NCI-H146 treated with DMSO at 0.1 percent for 48 hours (cell line): ENCODE measurements at regions not wholly inside any gene's neighbourhood (a gene's known extent, or its start where the extent isn't known, plus 50 kb on each side); places are given as distances from the start of the nearest gene placed in this dataset.

ENCODE experiments used
- DNase-seq: peaks from one replicate; lab custom pipeline; 2025; ENCODE audit not compliant: unreplicated experiment; lab: John Stamatoyannopoulos, UW

DNA sequence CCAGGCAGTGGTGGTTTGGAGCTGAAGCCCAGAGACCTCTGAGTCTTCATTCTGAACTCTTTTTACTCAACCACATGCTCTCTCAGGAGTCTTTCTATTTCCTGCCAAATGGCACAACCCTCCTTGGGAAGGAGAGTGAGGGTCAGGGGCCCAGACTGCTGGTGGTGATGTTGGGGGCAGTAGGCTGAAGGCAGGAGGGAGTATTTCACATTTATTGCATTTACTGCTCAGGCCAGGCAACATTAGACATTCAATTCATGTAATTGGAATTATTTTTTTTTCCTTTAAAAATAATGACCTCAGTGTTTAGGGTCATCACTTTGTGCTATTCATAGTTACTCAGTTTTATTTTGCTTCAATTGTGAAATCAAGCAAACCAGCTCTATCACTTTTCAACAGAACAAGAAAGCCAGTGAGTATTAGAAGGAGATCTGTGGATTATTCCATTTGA is 311.3 kb upstream of the NT5C1B start:
- no peak for DNase-seq

DNA sequence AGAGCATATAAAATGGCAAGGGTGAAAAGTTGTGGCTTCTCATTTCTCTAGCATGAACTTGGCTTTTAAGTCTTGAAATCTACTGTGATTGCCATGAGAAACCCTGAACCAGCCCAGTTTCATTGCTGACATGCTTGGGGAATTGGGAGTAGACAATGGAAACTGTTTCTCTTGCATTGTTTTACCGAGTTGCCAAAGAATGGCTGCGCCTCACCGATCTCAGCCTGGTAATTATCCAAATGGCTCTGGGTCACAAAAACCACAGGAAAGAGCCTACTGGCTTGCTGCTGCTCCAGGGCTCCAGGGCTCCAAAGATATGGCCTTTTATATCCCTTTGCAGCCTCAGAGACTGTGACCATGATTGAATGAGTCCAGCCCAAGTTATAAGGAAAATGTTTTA is 310.4 kb upstream of the NT5C1B start:
- no peak for DNase-seq

DNA sequence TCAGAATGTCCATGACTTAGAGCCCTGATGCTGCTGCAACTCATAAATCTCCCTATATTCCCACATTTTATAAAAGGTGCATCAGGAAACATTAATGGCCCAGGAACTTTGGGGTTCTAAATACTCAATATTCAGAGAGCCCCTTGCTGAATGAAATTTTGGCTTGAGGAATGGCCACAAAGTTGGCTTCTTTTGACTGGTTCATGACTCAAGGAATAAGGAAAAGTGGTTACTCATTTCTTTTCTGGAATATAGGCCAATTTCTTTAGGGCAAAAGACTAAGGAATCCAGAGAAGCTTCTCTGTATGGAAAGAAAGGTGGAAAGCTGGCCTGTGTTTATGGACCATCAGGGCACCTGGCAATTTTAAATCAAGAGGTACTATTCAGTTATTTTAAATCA is 308.9 kb upstream of the NT5C1B start:
- DNase-seq, result no peak

DNA sequence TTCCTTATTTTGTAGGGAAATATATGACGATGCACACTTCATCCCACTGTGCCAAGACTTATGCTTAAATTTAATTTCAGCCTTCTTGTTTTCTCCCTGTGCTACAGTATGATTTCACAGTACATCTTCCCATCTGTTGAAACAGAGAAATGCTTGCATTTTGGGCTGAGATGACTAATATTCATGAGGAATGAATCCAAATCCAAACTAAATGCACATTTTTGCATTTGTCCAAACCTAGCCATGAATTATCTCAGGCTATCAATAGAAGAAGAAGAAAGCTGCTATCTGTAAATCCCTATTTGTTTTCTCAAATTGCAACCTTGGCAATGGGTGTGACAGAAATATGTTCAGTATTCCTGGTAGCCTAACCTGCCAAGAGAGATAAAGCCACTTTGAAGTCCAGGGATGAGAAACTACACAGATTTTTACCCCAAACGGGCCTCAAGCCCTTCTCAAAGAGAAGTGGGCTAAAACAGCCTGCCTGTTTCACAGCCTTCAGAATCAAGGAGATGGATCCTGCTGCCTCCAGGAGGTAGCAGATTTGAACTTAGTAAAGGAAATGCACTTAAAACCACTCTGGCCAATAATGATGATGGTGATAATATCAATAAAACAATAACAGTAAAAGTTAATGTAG is 306.9 kb upstream of the NT5C1B start:
- DNase-seq, result no peak

DNA sequence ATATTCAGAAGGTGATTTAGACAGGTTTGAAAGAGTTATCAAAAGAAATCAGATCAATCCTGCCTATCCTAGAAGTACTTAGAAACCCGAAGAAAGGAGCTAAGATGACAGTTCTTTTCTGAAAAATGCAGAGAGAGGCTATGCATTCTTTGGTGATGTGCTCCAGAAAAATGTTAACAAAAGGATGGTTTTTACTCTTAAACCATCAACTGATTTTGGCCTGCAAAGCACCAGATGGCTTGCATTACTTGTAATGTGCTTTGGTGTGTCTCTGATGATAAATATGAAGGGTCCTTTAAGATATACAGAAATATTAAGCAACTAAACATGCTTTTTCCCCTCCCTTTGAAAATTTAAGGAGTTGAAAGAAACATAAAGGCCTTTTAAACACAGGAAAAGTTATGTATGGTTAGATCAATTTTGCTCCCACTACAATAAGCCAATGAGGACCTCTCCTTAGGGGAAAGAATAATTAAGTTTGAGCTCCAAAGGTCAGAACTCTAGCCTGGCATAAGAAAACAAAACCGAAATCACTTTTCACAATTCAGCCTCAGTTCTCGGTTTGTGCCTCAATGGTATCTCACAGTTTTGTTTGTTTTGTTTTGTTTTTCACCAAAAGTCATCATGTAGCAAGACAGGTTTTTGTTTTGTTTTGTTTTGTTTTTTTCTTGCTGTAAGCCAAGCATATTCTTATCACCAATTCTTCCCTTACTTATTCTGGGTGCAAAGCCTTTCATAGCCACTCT is 302.4 kb upstream of the NT5C1B start:
- DNase-seq, result no peak

DNA sequence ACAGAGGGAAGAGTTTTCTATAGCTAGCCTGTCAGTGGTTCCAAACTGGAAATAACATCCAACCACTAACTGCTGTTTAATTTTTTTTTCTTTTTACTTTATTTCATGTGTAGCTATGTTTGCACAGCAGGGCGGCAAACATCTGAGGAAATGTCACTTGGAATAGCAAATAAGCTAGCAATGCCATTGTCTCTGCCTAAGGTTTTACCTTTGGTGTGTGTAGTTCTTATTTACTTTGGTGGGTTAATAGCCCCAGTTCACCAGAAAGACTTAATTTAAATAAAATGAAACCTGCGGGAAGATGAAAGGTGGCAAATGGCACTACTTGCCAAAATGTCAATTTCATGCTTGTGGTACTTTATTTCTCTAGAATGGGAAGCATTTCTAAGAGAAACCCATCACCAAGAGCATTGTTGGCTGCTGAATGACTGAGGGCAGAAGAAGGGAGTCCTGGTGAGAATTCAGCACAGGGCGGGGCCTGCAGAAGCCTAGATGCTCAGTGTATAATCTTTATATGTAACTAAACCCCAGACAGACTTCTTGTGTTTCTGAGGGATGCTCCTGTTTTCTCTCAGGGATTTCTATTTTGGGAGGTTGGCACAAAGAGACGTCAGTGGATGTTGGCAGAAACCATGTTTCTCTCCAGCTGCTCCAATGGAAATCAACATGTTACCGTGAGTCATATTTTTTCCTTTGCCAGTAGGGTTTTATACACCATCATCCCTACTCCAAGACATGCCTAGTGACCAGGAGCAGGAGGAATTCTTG is 300.4 kb upstream of the NT5C1B start:
- no peak for DNase-seq

DNA sequence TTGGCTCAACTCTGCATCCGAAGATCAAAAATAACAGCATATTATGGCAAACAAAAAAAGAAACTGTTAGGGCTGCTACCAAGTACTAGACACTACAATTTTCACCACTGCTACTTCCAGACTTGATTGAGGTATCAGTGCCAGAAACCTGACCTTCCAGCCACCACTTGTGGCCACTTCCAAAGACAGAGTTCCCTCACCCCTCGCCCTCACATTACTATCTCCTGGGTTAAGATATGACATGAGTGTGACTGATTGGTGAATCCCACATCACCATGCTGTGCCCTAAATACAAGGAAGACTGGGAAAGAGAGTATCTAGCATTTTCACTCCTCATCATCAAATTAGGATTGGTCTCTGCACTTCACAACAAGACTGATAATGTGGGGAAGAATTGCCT is 296.1 kb upstream of the NT5C1B start:
- no peak for DNase-seq

DNA sequence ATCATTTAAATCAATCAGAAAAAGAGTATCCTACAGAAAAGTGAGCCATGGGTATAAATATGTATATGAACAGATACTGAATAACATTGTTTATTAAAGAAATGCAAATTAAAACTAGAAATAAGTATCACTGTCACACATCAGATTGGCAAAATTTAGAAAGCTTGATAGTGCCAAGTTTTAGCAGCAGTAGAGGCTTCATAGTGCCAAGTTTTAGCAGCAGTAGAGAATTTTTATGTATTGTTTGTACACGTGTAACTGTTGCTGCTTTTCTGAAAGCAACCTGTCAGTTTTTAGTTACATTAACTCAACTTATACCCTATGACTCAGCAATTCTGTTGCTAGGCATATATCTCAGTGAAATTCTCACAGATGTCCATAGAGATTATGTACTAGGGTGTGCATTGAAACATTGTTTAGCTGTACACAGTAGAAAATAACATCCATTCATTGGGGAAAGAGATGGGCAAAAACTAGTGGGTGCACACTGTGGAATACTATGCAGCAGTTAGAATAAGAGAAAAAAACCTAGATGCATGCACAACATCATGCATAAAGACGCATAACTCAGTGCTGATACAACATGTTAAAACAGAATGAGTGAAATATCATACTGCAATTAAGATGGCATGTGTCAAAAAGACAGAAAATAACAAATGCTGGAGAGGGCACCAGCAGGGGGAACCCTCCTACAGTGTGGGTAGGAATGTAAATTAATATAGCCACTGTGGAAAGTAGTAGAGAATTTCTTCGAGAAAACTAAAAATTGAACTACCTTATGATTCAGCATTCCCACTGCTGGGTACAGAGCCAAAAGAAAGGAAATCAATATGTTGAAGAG is 294.5 kb upstream of the NT5C1B start:
- DNase-seq, result no peak

DNA sequence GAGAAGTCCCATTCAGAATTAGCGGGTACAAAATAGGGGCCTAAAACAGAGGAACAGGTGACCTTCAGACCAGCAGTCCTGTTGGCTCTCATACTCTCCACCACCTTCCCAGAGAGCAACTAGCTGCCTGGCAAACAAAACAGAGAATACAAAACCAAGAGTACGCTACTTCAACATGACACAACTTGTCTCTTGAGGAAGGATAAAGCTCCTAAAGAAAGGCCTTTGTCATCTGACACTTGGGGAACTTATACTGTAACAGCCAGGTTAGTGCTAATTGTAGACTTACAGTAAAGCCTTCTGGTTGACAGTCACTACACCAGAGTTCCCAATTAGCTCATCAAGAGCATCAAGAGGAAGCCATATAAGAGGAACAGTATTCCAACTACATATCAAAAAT is 282.1 kb upstream of the NT5C1B start:
- DNase-seq, result no peak

DNA sequence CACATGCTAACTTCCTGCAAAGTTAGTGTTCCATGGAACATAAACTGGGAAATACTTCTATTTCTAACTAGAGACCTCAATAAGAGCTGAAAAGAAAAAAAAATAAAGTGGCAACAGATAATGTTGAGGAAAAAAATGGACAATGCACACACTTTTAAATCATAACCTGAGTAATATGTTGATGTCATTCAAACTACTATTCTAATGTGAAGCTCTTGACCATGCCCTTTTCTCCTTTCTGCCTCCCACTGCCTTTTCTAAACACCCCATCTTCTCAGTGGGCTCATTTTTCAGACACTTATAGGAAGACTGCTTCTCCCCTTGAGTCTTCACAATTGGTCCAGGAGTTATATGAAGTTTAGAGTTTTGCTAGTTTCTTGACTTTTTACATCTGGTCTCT is 280.9 kb upstream of the NT5C1B start:
- no peak for DNase-seq

DNA sequence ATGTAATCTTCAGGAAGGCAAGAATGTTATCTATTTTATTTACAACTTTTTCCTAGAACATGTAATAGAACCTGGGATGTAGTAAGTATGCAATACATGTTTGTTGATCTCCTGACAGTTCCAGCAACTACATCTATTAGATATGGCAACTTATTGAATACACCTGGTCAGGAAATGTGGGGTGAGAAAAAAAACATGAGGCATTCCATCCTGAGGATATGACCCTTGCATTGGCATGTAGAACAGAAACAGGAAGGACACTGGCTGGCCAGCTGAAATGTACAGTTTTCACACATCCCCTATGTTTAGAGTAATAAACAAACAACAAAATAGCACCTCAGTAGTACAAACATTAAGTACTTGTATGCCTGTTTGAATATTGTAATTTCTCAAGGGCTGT is 272.6 kb upstream of the NT5C1B start:
- no peak for DNase-seq

DNA sequence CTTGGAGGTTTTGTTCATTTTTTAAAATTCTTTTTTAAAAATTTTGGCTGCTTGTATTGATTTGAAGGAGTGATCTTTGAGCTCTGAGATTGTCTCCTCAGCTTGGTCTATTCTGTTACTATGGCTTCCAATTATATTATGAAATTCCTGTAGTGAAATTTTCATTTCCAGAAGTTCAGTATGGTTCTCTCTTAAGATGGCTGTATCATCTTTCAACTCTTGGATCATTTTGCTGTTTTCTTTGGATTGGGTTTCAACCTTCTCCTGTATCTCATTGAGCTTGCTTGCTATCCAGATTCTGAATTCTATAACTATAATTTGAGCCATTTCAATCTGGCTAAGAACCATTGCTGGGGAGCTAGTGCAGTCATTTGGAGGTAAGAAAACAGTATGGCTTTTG is 270.8 kb upstream of the NT5C1B start:
- DNase-seq, result no peak

DNA sequence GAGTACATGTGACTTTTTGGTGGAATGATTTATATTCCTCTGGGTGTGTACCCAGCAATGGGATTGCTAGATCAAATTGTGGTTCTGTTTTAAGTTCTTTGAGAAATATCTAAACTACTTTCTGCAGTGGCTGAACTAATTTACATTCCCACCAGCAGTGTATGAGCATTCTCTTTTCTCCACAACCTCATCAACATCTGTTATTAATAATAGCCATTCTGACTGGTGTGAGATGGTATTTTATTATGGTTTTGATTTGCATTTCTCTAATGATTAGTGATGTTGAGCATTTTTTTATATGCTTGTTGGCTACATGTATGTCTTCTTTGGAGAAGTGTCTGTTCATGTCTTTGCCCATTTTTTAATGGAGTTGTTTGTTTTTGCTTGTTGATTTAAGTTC is 267.4 kb upstream of the NT5C1B start:
- DNase-seq, result no peak

DNA sequence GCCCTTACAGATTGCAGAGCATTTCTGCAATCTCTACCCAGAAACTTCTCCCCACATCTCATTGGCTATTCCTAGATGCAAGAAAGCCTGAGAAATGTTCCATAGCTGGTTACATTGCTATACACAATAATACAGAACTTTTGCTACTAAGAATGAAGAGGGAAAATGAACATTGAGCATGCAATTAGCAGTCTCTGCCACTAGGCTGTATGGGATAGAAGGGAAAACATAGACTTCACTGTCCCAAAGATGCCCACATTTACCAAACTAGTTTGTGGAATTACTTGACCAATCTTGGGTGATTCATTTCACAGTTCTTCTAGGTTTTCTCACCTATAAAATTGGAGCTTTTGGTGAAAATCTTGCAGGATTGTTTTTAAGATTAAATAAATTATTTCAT is 265.7 kb upstream of the NT5C1B start:
- DNase-seq, result no peak

DNA sequence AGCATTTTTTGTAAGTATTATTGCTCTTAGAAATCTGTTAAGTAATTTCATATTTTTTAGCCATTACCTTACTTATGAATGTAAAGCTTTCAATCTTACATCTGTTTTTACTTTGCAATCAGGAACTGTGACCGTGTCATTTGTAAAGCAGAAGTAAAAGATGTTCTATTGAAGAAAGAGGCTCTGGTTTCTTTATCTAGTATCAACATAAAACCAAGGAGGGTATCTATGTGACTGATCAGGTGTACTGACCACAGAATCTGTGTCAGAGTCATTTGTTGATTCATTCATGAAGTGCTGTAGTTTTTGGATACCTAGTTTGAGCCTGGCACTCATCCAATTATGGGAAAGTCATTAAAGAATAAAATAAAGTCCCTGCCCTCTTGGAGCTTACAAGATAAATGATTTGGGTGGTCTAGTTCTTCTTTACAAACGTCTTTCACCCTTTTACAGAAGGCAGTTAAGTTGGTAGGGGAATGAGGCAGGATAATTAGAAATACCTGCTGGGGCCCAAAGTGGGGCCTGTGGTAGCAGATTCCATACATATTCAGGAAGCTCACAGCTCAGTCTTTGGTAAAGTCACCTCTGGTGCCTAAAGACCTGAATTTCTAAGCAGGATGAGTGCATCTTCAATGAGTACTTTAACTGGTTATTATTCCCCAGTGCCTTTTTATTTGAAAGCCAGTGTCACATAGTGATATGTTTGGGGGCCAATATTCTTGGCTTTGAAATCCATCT is 260.6 kb upstream of the NT5C1B start:
- DNase-seq, result no peak

DNA sequence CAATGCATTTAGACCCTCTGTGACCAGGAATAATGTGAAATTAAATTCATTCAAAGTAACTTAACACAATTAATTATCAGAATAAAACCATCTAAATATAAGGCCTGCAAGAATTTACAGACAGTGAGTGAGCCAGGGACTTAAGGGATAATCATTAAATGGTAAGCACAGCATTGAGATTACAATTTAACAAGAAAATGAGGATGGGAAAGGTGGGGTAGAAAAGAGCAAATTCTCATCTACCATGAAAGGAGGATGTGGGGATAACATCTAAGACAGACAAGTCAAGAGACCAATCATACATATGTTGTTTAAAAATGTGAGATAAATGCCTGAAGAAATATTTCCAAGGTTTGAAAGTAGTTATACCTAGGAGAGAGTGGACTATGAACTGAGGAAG is 259.3 kb upstream of the NT5C1B start:
- no peak for DNase-seq

DNA sequence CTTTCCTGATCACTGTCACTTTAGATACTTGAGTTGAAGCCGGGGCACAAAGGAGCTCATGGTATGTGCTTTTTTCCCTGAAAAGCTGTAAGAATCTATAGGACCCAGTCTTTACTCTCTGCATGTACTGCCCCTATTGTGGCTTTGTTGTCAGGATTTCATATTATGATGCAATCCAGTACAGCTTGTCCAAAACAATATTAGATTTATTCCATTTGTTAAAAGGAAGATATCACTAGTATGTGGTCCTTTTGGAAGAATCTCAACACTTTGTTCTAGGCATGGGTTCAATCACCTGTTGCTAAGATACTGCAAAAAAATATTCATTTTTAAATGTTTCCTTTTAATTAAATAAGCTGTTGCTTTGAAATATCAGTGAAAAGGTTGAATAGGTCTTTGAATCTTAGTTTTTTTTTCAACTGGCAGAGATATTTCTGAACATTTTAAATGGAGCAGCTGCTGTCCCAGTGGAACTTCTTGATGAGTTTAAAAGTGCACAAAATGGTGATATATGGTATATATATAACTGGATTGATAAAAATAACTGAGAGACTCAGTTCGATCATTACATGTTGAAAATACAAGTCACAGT is 256.6 kb upstream of the NT5C1B start:
- no peak for DNase-seq

DNA sequence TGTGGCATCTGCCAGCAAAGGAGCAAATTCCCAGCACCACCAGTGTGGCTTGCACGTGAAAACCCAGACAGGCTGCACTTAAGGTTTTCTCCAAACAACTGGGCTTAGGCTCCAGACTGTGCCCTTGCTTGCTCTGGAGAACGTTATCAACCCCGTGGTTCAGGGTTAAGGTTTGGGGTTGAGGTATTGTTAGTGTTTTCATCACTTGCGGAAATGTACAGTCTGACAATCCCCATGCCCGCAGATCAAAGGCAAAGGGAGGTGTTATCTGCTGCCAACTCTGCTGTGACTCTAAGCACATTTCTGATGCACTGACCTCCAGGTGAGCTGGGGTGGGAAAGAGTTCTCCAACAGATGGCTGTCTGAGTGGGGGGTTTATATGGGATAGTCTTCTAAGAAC is 253.5 kb upstream of the NT5C1B start:
- no peak for DNase-seq

DNA sequence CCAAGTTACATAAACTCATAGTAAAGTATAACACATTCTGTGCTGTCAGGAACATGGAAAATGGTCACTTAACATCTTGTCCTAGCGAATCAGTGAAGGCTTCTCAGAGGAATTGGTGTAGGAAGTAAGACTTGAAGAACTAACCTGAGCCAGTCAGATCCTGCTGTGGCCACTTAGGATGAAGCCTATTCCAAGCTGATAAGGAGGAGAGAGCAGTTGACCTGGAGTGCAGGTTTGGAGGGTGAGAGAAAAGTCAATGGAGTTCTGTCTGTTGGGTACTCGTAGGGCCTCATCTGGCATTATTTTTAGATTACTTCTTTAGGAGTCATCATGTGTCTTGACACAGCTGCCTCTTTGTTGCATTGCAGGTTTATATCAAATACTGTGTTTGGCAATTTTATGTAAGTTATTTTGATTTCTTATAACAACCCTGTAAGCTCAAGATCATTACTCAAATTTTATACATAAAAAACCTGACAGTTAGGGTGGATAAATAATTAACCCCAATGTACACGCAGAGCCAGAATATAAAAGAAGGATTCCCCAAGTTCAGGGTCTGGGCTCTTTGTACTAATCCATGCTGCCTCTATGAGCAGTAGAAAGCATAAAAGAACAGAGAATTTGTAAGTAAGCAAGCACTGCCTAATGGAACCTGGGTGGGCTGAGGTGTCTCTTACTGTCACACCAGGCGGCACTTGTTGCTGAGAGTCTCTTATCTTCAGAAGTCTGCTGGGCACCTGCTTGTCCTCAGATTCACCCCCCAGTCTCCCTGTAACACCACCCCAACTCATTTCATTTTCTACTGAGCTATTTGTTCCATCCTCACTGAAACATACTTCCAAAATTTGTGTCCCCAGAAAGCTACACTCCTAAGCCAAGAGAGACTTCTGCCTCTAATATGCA is 252.1 kb upstream of the NT5C1B start:
- DNase-seq, result no peak
